Osteocyte (in vitro differentiated cells): ENCODE measurements at regions not wholly inside any gene's neighbourhood (a gene's known extent, or its start where the extent isn't known, plus 50 kb on each side); places are given as distances from the start of the nearest gene placed in this dataset.

ENCODE experiments used
- DNase-seq: peaks from one replicate; pipeline ENCODE4 v3.0.0; 2021; ENCODE audit warnings: mixed read lengths; ENCODE audit not compliant: unreplicated experiment; ENCODE audit errors: extremely low spot score
- H3K27ac Mint-ChIP-seq: one replicate; pipeline ENCODE4 v1.8.0; 2021; ENCODE audit warnings: mild to moderate bottlenecking, mixed read lengths; ENCODE audit not compliant: unreplicated experiment
- H3K27me3 Mint-ChIP-seq: one replicate; pipeline ENCODE4 v1.8.0; 2021; ENCODE audit warnings: mixed read lengths; ENCODE audit not compliant: unreplicated experiment
- H3K36me3 Mint-ChIP-seq: one replicate; pipeline ENCODE4 v1.8.0; 2021; ENCODE audit warnings: mixed read lengths; ENCODE audit not compliant: unreplicated experiment
- H3K4me1 Mint-ChIP-seq: one replicate; pipeline ENCODE4 v1.8.0; 2021; ENCODE audit warnings: mixed read lengths; ENCODE audit not compliant: unreplicated experiment
- H3K4me3 Mint-ChIP-seq: one replicate; pipeline ENCODE4 v1.8.0; 2021; ENCODE audit warnings: mild to moderate bottlenecking, moderate library complexity, mixed read lengths; ENCODE audit not compliant: unreplicated experiment
- H3K9me3 Mint-ChIP-seq: one replicate; pipeline ENCODE4 v1.8.0; 2021; ENCODE audit warnings: mixed read lengths; ENCODE audit not compliant: unreplicated experiment
- CTCF ChIP-seq: fragments of 200-600 bp; sonication (generic); IDR thresholded peaks from 2 replicates; pipeline ENCODE4 v1.5.0; 2021; ENCODE audit warnings: antibody characterized with exemption, mild to moderate bottlenecking, moderate library complexity

- H3K36me3 Mint-ChIP-seq: no peaks in the 10 kb centered on the region
- no peak for DNase-seq
- H3K4me3 Mint-ChIP-seq: no peak overlapping the region
- H3K27me3 Mint-ChIP-seq: no peaks in the 10 kb centered on the region
- peaks cover 16% of the 10 kb centered on the region for H3K9me3 Mint-ChIP-seq
- no peaks in the 10 kb centered on the region for H3K4me1 Mint-ChIP-seq
- TF ChIP-seq CTCF: no peak
- no peak overlapping the region for H3K27ac Mint-ChIP-seq
Measured at GRCh38 chr4:160034501-160034900, 931.6 kb downstream of the RAPGEF2 start.

GRCh38 chr4:160038615-160039014 is 935.7 kb downstream of the RAPGEF2 start:
- Mint-ChIP-seq H3K36me3 (no peaks in the 10 kb centered on the region), H3K27ac (no peak overlapping the region), H3K27me3 (no peaks in the 10 kb centered on the region), H3K4me3 (no peak overlapping the region), H3K9me3 (peaks cover 16% of the 10 kb centered on the region), H3K4me1 (no peaks in the 10 kb centered on the region)
- no peak for TF ChIP-seq CTCF
- DNase-seq: no peak

- Mint-ChIP-seq H3K36me3 (no peaks in the 10 kb centered on the region), H3K4me1 (no peaks in the 10 kb centered on the region), H3K27ac (no peak overlapping the region), H3K9me3 (no peaks in the 10 kb centered on the region), H3K27me3 (no peaks in the 10 kb centered on the region), H3K4me3 (no peak overlapping the region)
- TF ChIP-seq CTCF: no peak
- DNase-seq: no peak
Measured at GRCh38 chr4:160044693-160045092, 941.8 kb downstream of the RAPGEF2 start.

- no peaks in the 10 kb centered on the region for H3K4me1 Mint-ChIP-seq
- peaks cover 4% of the 10 kb centered on the region for H3K27me3 Mint-ChIP-seq
- no peak for DNase-seq
- H3K36me3 Mint-ChIP-seq: no peaks in the 10 kb centered on the region
- H3K9me3 Mint-ChIP-seq: no peaks in the 10 kb centered on the region
- no peak overlapping the region for H3K27ac Mint-ChIP-seq
- TF ChIP-seq CTCF: no peak
- no peak overlapping the region for H3K4me3 Mint-ChIP-seq
Measured at GRCh38 chr4:160082432-160083207, 979.7 kb downstream of the RAPGEF2 start.

- Mint-ChIP-seq H3K27ac (no peak overlapping the region), H3K4me3 (no peak overlapping the region), H3K9me3 (peaks cover 12% of the 10 kb centered on the region), H3K4me1 (no peaks in the 10 kb centered on the region), H3K36me3 (no peaks in the 10 kb centered on the region), H3K27me3 (peaks cover 3% of the 10 kb centered on the region)
- DNase-seq: no peak
- no peak for TF ChIP-seq CTCF
Measured at GRCh38 chr4:160091631-160092030, 988.8 kb downstream of the RAPGEF2 start.
